ENCODE measurements at regions not wholly inside any gene's neighbourhood (a gene's known extent, or its start where the extent isn't known, plus 50 kb on each side); places are given as distances from the start of the nearest gene placed in this dataset.

GRCh38 chr13:69296130-69296529 lies 811.5 kb upstream of the ATXN8OS start:
- no peak overlapping the region for H3K27ac ChIP-seq
- H3K27me3 ChIP-seq (ENCODE audit: low read depth): no peaks in the 10 kb centered on the region
- intact Hi-C loops (cut with DNase I): no loop called here
- no peaks in the 10 kb centered on the region for H3K36me3 ChIP-seq
- no peak for TF ChIP-seq CTCF (IDR thresholded peaks at IDR 0.05)
- no peaks in the 10 kb centered on the region for H3K4me1 ChIP-seq
- no peak overlapping the region for H3K4me3 ChIP-seq
- DNase-seq (no peak), ATAC-seq (no peak)
- no peaks in the 10 kb centered on the region for H3K9me3 ChIP-seq

- no peaks in the 10 kb centered on the region for H3K36me3 ChIP-seq
- no peak overlapping the region for H3K4me3 ChIP-seq
- no peak overlapping the region for H3K27ac ChIP-seq
- H3K4me1 ChIP-seq: no peaks in the 10 kb centered on the region
- TF ChIP-seq CTCF (IDR thresholded peaks at IDR 0.05): no peak
- H3K9me3 ChIP-seq: no peaks in the 10 kb centered on the region
- ATAC-seq (no peak), DNase-seq (no peak)
- no peaks in the 10 kb centered on the region for H3K27me3 ChIP-seq (ENCODE audit: low read depth)
- intact Hi-C loops (cut with DNase I): no loop called here
Observed at GRCh38 chr13:69292789-69293425, 814.7 kb upstream of the ATXN8OS start.

DNA sequence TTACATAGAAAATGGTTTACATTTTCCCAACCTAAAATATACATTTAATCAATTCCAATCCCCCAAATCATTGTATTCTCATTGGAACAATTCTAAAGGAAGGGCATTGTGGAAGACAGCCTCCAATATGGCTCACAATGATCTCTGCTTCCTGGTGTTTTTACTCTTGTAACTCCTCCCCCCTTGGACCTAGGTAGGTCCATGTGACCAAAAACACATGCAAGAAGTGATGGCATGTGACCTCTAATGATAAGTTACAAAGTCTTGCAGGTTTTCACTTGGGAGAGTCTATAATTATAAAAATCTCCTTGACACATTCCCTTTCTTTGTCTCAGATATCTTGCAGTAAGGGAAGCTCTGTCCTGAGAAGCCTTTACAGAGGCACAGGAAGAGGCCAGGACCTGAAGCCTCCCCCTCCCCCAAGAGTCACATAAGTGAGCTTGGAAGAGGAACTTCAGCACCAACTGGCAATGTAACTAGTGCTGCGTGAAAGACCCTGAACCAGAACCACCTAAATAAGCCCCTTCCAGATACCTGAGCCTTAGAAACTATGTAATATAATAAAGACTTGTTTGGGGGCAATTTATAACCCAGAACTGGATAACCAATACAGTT lies 816.2 kb upstream of the ATXN8OS start:
- no peak for TF ChIP-seq CTCF (IDR thresholded peaks at IDR 0.05)
- H3K4me3 ChIP-seq: no peak overlapping the region
- H3K27ac ChIP-seq: no peak overlapping the region
- no peaks in the 10 kb centered on the region for H3K27me3 ChIP-seq (ENCODE audit: low read depth)
- H3K9me3 ChIP-seq: no peaks in the 10 kb centered on the region
- DNase-seq: no peak
- H3K4me1 ChIP-seq: no peaks in the 10 kb centered on the region
- intact Hi-C loops (cut with DNase I): no loop called here
- H3K36me3 ChIP-seq: no peaks in the 10 kb centered on the region
- ATAC-seq: no peak

- Histone ChIP-seq H3K27ac (no peak overlapping the region), H3K4me3 (no peak overlapping the region), H3K9me3 (no peaks in the 10 kb centered on the region), H3K27me3 (ENCODE audit: low read depth) (no peaks in the 10 kb centered on the region), H3K4me1 (no peaks in the 10 kb centered on the region), H3K36me3 (no peaks in the 10 kb centered on the region)
- intact Hi-C loops (cut with DNase I): no loop called here
- DNase-seq: no peak
- TF ChIP-seq CTCF (IDR thresholded peaks at IDR 0.05): no peak
- no peak for ATAC-seq
Observed at GRCh38 chr13:69288026-69288425, 819.6 kb upstream of the ATXN8OS start.

GRCh38 chr13:69287050-69287698 lies 820.5 kb upstream of the ATXN8OS start:
- Histone ChIP-seq H3K4me3 (no peak overlapping the region), H3K27me3 (ENCODE audit: low read depth) (no peaks in the 10 kb centered on the region), H3K36me3 (no peaks in the 10 kb centered on the region), H3K9me3 (no peaks in the 10 kb centered on the region), H3K4me1 (no peaks in the 10 kb centered on the region), H3K27ac (no peak overlapping the region)
- DNase-seq (no peak), ATAC-seq (no peak)
- no peak for TF ChIP-seq CTCF (IDR thresholded peaks at IDR 0.05)
- intact Hi-C loops (cut with DNase I): no loop called here

All from lower lobe of right lung (tissue), 2 donors.